ENCODE measurements at regions not wholly inside any gene's neighbourhood (a gene's known extent, or its start where the extent isn't known, plus 50 kb on each side); places are given as distances from the start of the nearest gene placed in this dataset.

DNA sequence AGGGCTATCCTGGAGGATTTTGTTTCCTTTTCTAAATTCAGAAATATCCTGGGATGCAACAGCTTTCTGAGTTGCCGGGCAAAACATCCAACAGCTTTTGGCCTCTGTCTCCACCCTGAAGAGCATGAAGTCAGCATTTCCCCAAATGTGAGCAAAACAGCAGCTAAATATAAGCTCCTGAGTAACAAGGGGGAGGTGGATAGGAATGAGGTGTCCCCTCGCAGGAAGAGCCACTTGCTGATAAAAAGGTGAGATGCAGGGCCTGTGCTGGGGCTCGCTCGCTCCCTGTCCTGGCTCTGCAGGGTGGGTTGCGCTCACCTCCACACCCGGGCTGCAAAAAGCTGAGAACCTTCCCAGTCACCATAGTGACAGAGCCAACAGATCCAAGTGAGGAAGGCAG, 264.3 kb downstream of the ZEB1 start:
- DNase-seq (ENCODE audit: low read depth in 3 of 3) = no peak

DNA sequence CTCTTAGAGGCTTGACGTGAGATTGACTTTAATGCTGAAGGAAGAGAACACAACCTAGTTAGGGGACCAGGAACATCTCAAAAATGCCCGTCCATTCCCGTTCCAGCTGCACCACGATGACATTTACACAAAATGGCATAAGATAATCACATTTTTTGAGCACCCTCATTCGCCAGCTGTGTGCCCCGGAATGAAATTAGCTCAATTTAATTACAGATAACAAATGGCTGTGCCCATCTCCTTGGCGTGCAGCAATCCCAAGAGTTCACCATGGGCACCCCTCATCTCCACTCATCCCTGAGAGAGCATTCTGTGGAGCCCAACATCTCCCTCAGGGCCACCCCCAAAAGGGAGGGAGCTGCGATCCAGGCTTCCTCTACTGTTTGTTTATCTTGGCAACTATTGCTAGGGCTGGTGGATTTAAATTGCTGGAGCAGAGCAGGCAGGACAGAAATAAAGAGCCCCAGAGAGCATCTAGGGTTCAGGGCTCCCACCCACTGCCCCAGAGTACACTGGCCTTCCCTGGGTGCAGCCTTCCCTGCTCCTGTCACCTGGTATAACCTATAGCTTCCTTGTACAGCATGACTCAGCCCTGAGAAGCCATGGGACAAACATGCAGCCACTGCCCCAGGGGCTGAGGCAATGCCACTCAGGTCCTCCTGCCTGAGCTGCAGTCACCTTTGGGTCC, 263.5 kb downstream of the ZEB1 start:
- DNase-seq (ENCODE audit: low read depth in 3 of 3) = no peak

DNA sequence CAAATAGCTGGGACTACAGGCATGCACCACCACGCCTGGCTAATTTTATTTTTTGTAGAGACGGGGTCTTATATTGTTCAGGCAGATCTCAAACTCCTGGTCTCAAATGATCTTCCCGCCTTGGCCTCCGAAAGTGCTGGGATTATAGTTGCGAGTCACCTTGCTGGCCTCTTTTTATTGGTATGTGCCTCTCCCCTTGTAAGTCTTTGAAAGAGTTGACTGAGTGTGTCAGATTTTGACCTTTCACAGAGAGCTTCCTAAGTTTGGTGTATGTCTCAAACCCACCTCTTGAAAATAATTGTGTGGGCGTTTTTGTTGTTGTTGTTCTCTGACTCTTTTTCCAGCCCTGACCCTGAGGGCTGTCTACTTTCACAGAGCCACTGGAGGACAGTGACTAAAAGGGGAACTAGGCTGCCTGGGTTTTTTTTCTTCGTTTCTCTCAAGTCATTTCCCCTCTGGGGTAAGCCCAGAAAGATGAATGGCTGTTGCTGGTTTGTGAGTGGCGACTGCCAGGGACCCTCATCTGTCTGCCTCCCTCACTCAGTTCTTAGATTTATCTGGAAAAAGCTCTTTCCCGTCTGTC, 262.8 kb downstream of the ZEB1 start:
- no peak for DNase-seq (ENCODE audit: low read depth in 3 of 3)

DNA sequence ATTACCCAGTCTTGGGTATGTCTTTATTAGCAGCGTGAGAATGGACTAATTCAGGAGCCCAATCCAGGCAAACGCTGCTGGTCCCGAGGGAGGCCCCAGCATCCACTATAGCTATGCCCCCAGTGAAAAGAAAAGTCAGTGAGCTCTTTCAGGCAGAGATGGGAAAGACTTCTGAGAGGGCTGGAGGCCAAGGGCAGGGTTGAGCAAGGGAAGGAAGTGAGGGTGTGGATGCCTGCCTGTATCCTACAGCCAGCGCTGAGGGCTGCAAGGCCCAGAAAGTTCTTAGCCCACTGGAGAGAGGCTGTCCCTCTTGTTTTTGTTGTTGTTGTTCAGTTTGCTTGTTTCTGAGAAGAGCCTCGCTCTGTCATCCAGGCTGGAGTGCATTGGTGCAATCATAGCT, 261.6 kb downstream of the ZEB1 start:
- DNase-seq (ENCODE audit: low read depth in 3 of 3) = no peak
